Prostate gland (tissue), 2 donors: ENCODE measurements at regions not wholly inside any gene's neighbourhood (a gene's known extent, or its start where the extent isn't known, plus 50 kb on each side); places are given as distances from the start of the nearest gene placed in this dataset.

Experiments
- DNase-seq: peaks from one replicate; pipeline ENCODE4 v3.0.0-alpha.2; 2019; ENCODE audit warnings: low spot score
- H3K27ac ChIP-seq, 2 donors: fragments of 200-600 bp; sonication (generic); 2 replicates each; pipeline ENCODE4 v1.5.1; 2017 to 2019
- H3K27me3 ChIP-seq: fragments of 200-600 bp; sonication (generic); replicated peaks from 2 replicates; pipeline ENCODE4 v1.5.1; 2019; ENCODE audit not compliant: insufficient read depth
- H3K36me3 ChIP-seq, 2 donors: fragments of 200-600 bp; sonication (generic); 1 replicate in 1 of 2; 2 replicates in 1 of 2; pipeline versions ENCODE4 v1.5.1 to v1.8.1; 2017 to 2019
- H3K4me1 ChIP-seq: fragments of 200-600 bp; sonication (generic); replicated peaks from 2 replicates; pipeline ENCODE4 v1.5.1; 2019
- H3K4me3 ChIP-seq, 2 donors: fragments of 200-600 bp; sonication (generic); 2 replicates each; pipeline ENCODE4 v1.5.1; 2017 to 2019
- H3K9me3 ChIP-seq: fragments of 200-600 bp; sonication (generic); 2 replicates; pipeline ENCODE4 v1.5.1; 2017
- POLR2A ChIP-seq: fragments of 450-650 bp; IDR thresholded peaks from one replicate; pipeline ENCODE4 v1.6.1; 2016; ENCODE audit warnings: antibody characterized with exemption, mild to moderate bottlenecking
- POLR2AphosphoS5 ChIP-seq: sonication (generic); formaldehyde crosslinking; IDR thresholded peaks from one replicate; pipeline ENCODE4 v1.6.1; 2017; ENCODE audit warnings: antibody characterized with exemption
- WGBS: methylation state at CpG from one replicate; pipeline ENCODE4 v1.1.5; 2018; 5-methylcytosine and 5-hydroxymethylcytosine counted together
- intact Hi-C: fragments of 100-400 bp; cut with DNase I; formaldehyde crosslinking; loops from one replicate; pipeline ENCODE4 v1.14.2; 2022
- TF ChIP-seq, protein P1 (sequence below), 4 experiments: fragments of 200-600 bp in 2 of 4; fragments of 450-650 bp in 2 of 4; sonication (generic) in 2 of 4; IDR thresholded peaks; 1 replicate in 3 of 4; 2 replicates in 1 of 4; pipeline ENCODE4 v1.5.1; 2016 to 2019; ENCODE audit warnings: antibody characterized with exemption in 4 of 4, mild to moderate bottlenecking in 2 of 4, moderate library complexity in 2 of 4

DNA sequence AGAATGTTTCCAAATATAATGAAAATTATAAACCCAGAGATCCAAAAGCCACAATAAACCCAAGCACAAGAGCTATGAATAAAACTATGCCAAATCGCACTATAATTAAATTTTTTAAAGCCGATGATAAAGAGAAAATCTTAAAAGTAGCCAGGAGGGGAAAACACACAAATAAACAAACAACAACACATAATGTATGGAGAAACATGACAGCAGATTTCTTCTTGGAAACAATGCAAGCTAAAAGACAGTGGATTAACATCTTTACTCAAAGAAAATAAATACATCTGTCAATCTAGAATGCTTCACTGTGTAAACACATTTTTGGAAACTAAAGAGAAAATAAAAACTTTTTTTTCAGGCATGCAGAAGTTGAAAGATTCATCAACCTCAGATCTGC is 53.0 kb upstream of the SMOX start:
- DNase-seq, result no peak
- H3K36me3 ChIP-seq, result no peaks in the 10 kb centered on the region
- no peaks in the 10 kb centered on the region for H3K4me1 ChIP-seq
- 64% methylated on average over 2 of the region's 2 CpGs for WGBS
- no peak overlapping the region for H3K27ac ChIP-seq
- no peaks in the 10 kb centered on the region for H3K9me3 ChIP-seq
- H3K4me3 ChIP-seq, result no peak overlapping the region
- no peaks in the 10 kb centered on the region for H3K27me3 ChIP-seq
- TF ChIP-seq, protein P1, sequence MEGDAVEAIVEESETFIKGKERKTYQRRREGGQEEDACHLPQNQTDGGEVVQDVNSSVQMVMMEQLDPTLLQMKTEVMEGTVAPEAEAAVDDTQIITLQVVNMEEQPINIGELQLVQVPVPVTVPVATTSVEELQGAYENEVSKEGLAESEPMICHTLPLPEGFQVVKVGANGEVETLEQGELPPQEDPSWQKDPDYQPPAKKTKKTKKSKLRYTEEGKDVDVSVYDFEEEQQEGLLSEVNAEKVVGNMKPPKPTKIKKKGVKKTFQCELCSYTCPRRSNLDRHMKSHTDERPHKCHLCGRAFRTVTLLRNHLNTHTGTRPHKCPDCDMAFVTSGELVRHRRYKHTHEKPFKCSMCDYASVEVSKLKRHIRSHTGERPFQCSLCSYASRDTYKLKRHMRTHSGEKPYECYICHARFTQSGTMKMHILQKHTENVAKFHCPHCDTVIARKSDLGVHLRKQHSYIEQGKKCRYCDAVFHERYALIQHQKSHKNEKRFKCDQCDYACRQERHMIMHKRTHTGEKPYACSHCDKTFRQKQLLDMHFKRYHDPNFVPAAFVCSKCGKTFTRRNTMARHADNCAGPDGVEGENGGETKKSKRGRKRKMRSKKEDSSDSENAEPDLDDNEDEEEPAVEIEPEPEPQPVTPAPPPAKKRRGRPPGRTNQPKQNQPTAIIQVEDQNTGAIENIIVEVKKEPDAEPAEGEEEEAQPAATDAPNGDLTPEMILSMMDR (IDR thresholded peaks at IDR 0.05), result no peak
- TF ChIP-seq POLR2AphosphoS5 (no peak), POLR2A (no peak)
- intact Hi-C loops, result no loop called here

DNA sequence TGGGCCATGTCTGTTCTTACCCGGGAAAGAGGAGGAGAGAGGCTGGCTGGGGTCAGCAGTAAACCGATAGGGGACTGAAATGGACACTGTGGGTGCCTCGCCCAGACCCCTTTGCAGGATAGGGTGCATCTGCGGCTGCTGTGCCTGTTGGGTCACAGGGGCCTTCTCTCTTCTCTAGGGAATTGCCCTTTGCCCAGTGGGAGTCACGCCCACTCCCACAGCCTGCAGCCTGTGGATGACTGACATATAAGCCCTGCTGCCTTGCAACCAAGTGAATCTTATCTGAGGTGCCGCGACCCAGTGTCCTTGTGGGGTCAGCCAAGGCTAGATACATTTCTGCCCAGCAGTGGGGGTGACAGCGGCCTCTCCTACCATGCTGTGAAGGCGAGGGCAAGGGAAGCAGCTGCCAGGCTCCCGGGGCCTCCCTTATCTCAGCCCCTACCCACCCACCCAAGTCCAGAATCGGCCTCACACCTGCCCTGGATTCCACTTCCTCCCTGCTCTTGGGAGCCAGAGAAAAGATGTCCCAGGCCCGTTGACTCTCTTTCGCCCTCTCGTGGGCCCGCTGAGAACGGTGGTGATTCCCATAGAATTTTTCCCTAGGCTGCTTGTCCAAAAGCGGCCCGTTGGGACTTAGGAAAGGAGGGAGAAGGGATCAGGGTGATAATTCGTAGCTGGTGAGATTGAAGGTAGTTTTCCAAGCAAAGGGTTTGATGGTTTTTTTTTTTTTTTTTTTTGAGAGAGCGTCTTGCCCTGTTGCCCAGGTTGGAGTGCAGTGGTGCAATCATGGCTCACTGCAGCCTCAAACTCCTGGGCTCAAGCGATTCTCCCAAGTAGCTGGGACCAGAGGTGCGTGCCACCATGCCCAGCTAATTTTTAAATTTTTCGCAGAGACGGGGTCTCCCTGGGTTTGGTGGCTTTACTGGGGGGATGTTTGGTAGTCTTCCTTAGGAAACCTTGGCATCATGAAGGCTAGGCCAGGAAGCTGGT is 56.8 kb upstream of the SMOX start:
- 53% methylated on average over 24 of the region's 24 CpGs for WGBS
- Histone ChIP-seq H3K4me1 (no peaks in the 10 kb centered on the region), H3K4me3 (no peak overlapping the region), H3K36me3 (no peaks in the 10 kb centered on the region), H3K9me3 (no peaks in the 10 kb centered on the region), H3K27me3 (no peaks in the 10 kb centered on the region), H3K27ac (no peak overlapping the region)
- intact Hi-C loops, result no loop called here
- TF ChIP-seq POLR2AphosphoS5, result no peak
- TF ChIP-seq, protein P1 (IDR thresholded peaks at IDR 0.05), result peak in 3 of 4 experiments; percentile 36 to 56 (median 51)
- peak; percentile 30 for DNase-seq

DNA sequence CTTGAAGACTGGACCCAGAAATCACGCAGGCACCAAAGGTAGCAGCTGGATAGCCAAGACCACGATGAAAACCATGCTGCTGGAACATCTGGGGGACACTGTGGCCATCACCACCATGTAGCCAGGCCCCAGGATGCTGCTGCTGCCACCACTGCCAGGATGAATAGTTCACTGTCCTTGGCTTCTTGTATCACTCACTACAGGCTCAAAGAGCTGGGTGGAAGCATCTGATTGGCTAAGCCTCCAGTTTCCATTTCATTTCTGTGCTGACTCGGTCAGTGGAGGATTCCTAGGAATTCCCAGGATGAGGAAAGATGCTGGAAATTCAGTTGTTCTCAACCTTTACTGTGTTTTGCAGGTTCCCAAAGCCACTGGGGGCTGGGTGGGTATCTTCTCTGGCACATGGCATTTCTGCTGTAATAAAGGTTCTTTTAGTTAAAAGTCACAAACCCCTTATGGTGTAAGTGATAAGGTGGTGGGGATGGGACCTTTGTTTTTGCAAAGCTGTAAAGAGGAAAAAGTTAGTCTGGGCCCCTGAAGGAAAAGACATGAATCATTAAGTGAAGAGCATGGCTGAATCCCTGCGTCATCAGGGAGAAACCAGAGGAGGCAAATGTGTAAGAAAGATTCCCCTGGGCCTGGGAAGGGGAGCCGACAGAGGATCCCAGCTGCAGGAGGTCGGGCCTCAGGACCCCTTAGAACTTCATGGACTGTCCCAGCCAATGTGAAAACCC is 57.7 kb upstream of the SMOX start:
- intact Hi-C loops, result no loop called here
- no peak overlapping the region for H3K27ac ChIP-seq
- TF ChIP-seq, protein P1 (IDR thresholded peaks at IDR 0.05), result no peak
- no peak for TF ChIP-seq POLR2AphosphoS5
- WGBS, result 79% methylated on average over 6 of the region's 6 CpGs
- no peaks in the 10 kb centered on the region for H3K36me3 ChIP-seq
- H3K9me3 ChIP-seq, result no peaks in the 10 kb centered on the region
- no peaks in the 10 kb centered on the region for H3K27me3 ChIP-seq
- no peak overlapping the region for H3K4me3 ChIP-seq
- no peak for DNase-seq
- no peaks in the 10 kb centered on the region for H3K4me1 ChIP-seq

DNA sequence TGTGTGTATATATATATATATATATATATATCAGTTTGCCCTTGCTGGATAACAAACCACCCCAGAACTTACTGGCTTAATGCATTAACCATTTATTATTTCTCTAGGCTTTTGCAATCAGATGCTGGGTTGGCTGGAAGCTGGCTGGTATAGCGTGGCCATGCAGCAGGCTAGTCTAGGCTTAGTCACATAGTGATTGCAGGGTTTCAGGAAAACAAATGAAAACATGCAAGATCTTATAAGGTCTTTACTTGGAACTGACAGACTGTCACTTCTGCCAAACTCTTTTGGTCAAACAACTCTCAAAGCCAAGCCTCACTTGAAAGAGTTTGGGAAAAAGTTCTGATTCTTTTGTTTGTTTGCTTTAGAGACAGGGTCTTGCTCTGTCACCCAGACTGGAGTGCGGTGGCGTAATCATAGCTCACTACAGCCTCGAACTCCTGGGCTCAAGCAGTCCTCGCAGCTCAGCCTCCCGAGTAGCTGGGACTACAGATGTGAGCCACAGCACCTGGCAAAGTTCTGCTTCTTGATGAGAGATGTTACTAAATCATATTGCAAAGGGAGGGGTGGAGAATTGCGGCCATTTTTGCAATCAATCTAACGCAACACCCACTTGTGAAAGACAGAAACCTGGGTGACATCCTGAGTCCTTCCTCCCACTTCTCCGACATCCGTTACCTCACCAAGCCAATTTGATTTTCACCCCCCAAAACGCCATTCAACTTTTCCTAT is 58.7 kb upstream of the SMOX start:
- no peaks in the 10 kb centered on the region for H3K4me1 ChIP-seq
- H3K36me3 ChIP-seq, result no peaks in the 10 kb centered on the region
- H3K9me3 ChIP-seq, result no peaks in the 10 kb centered on the region
- H3K27me3 ChIP-seq, result no peaks in the 10 kb centered on the region
- TF ChIP-seq POLR2A (no peak), POLR2AphosphoS5 (no peak)
- TF ChIP-seq, protein P1 (IDR thresholded peaks at IDR 0.05), result no peak
- intact Hi-C loops, result loop anchor here (5.0 kb wide), 2 partner anchors 78 to 203 kb away; partner anchors contain the start of gene PANK2
- 75% methylated on average over 11 of the region's 11 CpGs for WGBS
- no peak overlapping the region for H3K27ac ChIP-seq
- H3K4me3 ChIP-seq, result no peak overlapping the region
- no peak for DNase-seq
